ENCODE measurements at regions not wholly inside any gene's neighbourhood (a gene's known extent, or its start where the extent isn't known, plus 50 kb on each side); places are given as distances from the start of the nearest gene placed in this dataset.

GRCh38 chr1:223489439-223489838 lies 96.2 kb downstream of the CCDC185 start:
- DNase-seq (ENCODE audit: low spot score) (no peak), ATAC-seq (no peak)
- Mint-ChIP-seq H3K4me3 (no peak overlapping the region), H3K9me3 (peaks cover 3% of the 10 kb centered on the region; the same call in 1 of the 2 replicates), H3K4me1 (peaks cover 23% of the 10 kb centered on the region), H3K27ac (no peak overlapping the region), H3K27me3 (ENCODE audit: low read depth) (no peaks in the 10 kb centered on the region; the same call in 1 of the 2 replicates), H3K36me3 (no peaks in the 10 kb centered on the region)
- TF ChIP-seq ESRRA (CRISPR knock-in tag; IDR thresholded peaks at IDR 0.05; ENCODE audit: borderline replicate concordance) (no peak), ZNF423 (CRISPR knock-in tag; IDR thresholded peaks at IDR 0.05) (no peak), ZNF416 (CRISPR knock-in tag; IDR thresholded peaks at IDR 0.05) (no peak), NR2C2 (CRISPR knock-in tag; IDR thresholded peaks at IDR 0.05) (no peak), CDX4 (CRISPR knock-in tag; IDR thresholded peaks at IDR 0.05; ENCODE audit: borderline replicate concordance) (no peak), MXD4 (CRISPR knock-in tag; IDR thresholded peaks at IDR 0.05; ENCODE audit: borderline replicate concordance) (no peak), CREB1 (CRISPR knock-in tag; IDR thresholded peaks at IDR 0.05) (no peak), RORB (CRISPR knock-in tag; IDR thresholded peaks at IDR 0.05) (no peak), ZNF121 (CRISPR knock-in tag; IDR thresholded peaks at IDR 0.05) (no peak), NR3C1 (CRISPR knock-in tag; conservative IDR thresholded peaks at IDR 0.05; ENCODE audit: low read depth) (no peak), HMGA2 (CRISPR knock-in tag; IDR thresholded peaks at IDR 0.05) (no peak), E2F1 (CRISPR knock-in tag; IDR thresholded peaks at IDR 0.05) (no peak), FOXP1 (CRISPR knock-in tag; IDR thresholded peaks at IDR 0.05; ENCODE audit: borderline replicate concordance) (no peak)
- TF ChIP-seq, protein P1, sequence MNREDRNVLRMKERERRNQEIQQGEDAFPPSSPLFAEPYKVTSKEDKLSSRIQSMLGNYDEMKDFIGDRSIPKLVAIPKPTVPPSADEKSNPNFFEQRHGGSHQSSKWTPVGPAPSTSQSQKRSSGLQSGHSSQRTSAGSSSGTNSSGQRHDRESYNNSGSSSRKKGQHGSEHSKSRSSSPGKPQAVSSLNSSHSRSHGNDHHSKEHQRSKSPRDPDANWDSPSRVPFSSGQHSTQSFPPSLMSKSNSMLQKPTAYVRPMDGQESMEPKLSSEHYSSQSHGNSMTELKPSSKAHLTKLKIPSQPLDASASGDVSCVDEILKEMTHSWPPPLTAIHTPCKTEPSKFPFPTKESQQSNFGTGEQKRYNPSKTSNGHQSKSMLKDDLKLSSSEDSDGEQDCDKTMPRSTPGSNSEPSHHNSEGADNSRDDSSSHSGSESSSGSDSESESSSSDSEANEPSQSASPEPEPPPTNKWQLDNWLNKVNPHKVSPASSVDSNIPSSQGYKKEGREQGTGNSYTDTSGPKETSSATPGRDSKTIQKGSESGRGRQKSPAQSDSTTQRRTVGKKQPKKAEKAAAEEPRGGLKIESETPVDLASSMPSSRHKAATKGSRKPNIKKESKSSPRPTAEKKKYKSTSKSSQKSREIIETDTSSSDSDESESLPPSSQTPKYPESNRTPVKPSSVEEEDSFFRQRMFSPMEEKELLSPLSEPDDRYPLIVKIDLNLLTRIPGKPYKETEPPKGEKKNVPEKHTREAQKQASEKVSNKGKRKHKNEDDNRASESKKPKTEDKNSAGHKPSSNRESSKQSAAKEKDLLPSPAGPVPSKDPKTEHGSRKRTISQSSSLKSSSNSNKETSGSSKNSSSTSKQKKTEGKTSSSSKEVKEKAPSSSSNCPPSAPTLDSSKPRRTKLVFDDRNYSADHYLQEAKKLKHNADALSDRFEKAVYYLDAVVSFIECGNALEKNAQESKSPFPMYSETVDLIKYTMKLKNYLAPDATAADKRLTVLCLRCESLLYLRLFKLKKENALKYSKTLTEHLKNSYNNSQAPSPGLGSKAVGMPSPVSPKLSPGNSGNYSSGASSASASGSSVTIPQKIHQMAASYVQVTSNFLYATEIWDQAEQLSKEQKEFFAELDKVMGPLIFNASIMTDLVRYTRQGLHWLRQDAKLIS (CRISPR knock-in tag; IDR thresholded peaks at IDR 0.05; ENCODE audit: borderline replicate concordance), result no peak
- ChIA-PET CTCF (no interaction called here), POLR2A (no interaction called here)

DNA sequence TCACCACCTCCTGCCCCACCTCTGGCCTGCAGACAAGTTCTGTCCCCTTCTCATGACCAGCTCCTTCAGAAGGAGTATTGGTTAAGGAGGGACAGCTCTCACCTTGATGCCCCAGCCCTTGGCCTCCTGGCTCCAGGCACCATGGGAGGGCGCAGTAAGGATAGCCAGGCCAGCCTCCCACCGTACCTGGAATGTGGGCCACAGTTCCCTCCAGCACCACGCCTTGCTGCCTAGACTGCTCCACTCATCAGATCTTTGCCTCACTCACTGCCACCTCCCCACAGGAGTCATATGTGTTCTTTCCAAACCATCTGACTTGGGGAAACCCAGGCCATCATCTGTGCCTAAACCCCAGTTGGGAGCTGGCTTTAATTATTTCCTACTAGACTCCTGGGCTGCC lies 97.0 kb downstream of the CCDC185 start:
- CTCF ChIA-PET, result no interaction called here
- no peak for ATAC-seq
- Mint-ChIP-seq H3K27ac (no peak overlapping the region), H3K4me1 (peaks cover 23% of the 10 kb centered on the region), H3K27me3 (ENCODE audit: low read depth) (no peaks in the 10 kb centered on the region; the same call in 1 of the 2 replicates), H3K36me3 (no peaks in the 10 kb centered on the region), H3K4me3 (no peak overlapping the region), H3K9me3 (peaks cover 3% of the 10 kb centered on the region; the same call in 1 of the 2 replicates)
- TF ChIP-seq IRF2 (CRISPR knock-in tag; IDR thresholded peaks at IDR 0.05; ENCODE audit: borderline replicate concordance, low read depth) (no peak), ELF4 (CRISPR knock-in tag; IDR thresholded peaks at IDR 0.05; ENCODE audit: low read depth) (no peak), ETV6 (CRISPR knock-in tag; IDR thresholded peaks at IDR 0.05) (no peak), PRRX2 (CRISPR knock-in tag; IDR thresholded peaks at IDR 0.05) (no peak)
- TF ChIP-seq, protein P2, sequence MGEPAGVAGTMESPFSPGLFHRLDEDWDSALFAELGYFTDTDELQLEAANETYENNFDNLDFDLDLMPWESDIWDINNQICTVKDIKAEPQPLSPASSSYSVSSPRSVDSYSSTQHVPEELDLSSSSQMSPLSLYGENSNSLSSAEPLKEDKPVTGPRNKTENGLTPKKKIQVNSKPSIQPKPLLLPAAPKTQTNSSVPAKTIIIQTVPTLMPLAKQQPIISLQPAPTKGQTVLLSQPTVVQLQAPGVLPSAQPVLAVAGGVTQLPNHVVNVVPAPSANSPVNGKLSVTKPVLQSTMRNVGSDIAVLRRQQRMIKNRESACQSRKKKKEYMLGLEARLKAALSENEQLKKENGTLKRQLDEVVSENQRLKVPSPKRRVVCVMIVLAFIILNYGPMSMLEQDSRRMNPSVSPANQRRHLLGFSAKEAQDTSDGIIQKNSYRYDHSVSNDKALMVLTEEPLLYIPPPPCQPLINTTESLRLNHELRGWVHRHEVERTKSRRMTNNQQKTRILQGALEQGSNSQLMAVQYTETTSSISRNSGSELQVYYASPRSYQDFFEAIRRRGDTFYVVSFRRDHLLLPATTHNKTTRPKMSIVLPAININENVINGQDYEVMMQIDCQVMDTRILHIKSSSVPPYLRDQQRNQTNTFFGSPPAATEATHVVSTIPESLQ (CRISPR knock-in tag; IDR thresholded peaks at IDR 0.05), result no peak
- DNase-seq (ENCODE audit: low spot score), result no peak
- POLR2A ChIA-PET, result no interaction called here

Data from WTC11 (cell line).